ENCODE measurements at regions not wholly inside any gene's neighbourhood (a gene's known extent, or its start where the extent isn't known, plus 50 kb on each side); places are given as distances from the start of the nearest gene placed in this dataset.
"Not testable (repeated sequence)": the region's sequence is repeated elsewhere in the genome, so short reads cannot be mapped to it uniquely, and the experiment has no call there.

DNA sequence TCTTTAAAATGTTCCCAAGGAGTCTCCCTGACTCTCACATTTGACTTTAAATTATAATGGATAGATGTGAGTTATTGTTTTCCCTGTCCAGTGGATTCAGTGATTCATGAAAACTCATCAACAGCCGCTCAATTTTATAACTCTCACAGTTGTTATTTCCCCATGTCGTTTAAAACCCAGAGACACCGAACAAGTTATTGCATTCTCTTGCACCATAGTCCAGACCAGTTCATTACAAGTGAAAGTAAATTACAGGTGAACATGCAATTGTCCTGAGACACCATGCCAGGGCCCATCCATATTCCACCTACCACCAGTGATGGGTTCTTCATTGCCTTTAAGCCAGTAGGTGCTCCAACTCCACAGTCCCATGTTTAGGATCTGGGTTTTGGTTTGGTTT is 85.7 kb upstream of the CMKLR1 start:
- Histone ChIP-seq H3F3A (ENCODE audit: insufficient read depth) (no peaks in the 10 kb centered on the region), H3K79me2 (ENCODE audit: insufficient read depth, low read length) (no peaks in the 10 kb centered on the region), H3K4me2 (ENCODE audit: low read depth, low read length, poor library complexity, severe bottlenecking) (no peak overlapping the region), H3K9ac (ENCODE audit: low read length) (no peak overlapping the region), H3K9me2 (replicated peaks; ENCODE audit: insufficient read depth, low read length) (no peaks in the 10 kb centered on the region), H3K9me3 (ENCODE audit: insufficient read depth, low read length) (no peaks in the 10 kb centered on the region), H4K20me1 (ENCODE audit: low read depth, low read length) (no peaks in the 10 kb centered on the region), H3K36me3 (ENCODE audit: low read length) (no peaks in the 10 kb centered on the region), H3K27ac (ENCODE audit: low read depth, low read length) (no peak overlapping the region), H2AFZ (ENCODE audit: low read depth, low read length, severe bottlenecking) (no peak overlapping the region), H3K4me3 (ENCODE audit: insufficient read depth, low read length, poor library complexity, severe bottlenecking) (no peak overlapping the region), H3K27me3 (ENCODE audit: low read length) (no peaks in the 10 kb centered on the region)
- TF ChIP-seq EZH2phosphoT487 (conservative IDR thresholded peaks at IDR 0.05; ENCODE audit: low read length), result no peak
- TF ChIP-seq, protein P1, sequence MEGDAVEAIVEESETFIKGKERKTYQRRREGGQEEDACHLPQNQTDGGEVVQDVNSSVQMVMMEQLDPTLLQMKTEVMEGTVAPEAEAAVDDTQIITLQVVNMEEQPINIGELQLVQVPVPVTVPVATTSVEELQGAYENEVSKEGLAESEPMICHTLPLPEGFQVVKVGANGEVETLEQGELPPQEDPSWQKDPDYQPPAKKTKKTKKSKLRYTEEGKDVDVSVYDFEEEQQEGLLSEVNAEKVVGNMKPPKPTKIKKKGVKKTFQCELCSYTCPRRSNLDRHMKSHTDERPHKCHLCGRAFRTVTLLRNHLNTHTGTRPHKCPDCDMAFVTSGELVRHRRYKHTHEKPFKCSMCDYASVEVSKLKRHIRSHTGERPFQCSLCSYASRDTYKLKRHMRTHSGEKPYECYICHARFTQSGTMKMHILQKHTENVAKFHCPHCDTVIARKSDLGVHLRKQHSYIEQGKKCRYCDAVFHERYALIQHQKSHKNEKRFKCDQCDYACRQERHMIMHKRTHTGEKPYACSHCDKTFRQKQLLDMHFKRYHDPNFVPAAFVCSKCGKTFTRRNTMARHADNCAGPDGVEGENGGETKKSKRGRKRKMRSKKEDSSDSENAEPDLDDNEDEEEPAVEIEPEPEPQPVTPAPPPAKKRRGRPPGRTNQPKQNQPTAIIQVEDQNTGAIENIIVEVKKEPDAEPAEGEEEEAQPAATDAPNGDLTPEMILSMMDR (IDR thresholded peaks at IDR 0.05; ENCODE audit: insufficient read depth, low read length, poor library complexity, severe bottlenecking), result no peak

DNA sequence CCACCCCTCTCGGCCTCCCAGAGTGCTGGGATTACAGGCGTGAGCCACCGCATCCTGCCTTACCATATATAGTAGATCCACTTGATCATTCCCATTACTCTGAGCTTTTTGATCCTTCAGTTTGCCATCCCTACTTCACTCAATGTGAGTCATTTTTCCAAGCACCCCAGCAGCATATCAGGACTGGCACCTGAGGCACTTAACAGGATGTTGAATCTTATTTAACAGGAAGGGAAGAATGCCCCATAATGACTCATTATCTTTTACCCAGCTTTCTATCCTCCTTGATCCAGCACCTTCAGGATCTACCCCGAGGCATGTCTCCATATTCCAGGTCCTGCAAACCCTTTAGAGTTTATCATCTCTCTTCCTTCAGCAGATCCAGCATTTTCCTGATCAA is 84.9 kb upstream of the CMKLR1 start:
- Histone ChIP-seq H3K4me3 (ENCODE audit: insufficient read depth, low read length, poor library complexity, severe bottlenecking) (no peak overlapping the region), H3K27ac (ENCODE audit: low read depth, low read length) (no peak overlapping the region), H3K79me2 (ENCODE audit: insufficient read depth, low read length) (no peaks in the 10 kb centered on the region), H4K20me1 (ENCODE audit: low read depth, low read length) (no peaks in the 10 kb centered on the region), H3K4me2 (ENCODE audit: low read depth, low read length, poor library complexity, severe bottlenecking) (no peak overlapping the region), H2AFZ (ENCODE audit: low read depth, low read length, severe bottlenecking) (no peak overlapping the region), H3K36me3 (ENCODE audit: low read length) (no peaks in the 10 kb centered on the region), H3K9ac (ENCODE audit: low read length) (no peak overlapping the region), H3K9me2 (replicated peaks; ENCODE audit: insufficient read depth, low read length) (no peaks in the 10 kb centered on the region), H3K27me3 (ENCODE audit: low read length) (no peaks in the 10 kb centered on the region), H3F3A (ENCODE audit: insufficient read depth) (no peaks in the 10 kb centered on the region), H3K9me3 (ENCODE audit: insufficient read depth, low read length) (no peaks in the 10 kb centered on the region)
- TF ChIP-seq EZH2phosphoT487 (conservative IDR thresholded peaks at IDR 0.05; ENCODE audit: low read length), result no peak
- TF ChIP-seq, protein P1 (IDR thresholded peaks at IDR 0.05; ENCODE audit: insufficient read depth, low read length, poor library complexity, severe bottlenecking), result no peak

DNA sequence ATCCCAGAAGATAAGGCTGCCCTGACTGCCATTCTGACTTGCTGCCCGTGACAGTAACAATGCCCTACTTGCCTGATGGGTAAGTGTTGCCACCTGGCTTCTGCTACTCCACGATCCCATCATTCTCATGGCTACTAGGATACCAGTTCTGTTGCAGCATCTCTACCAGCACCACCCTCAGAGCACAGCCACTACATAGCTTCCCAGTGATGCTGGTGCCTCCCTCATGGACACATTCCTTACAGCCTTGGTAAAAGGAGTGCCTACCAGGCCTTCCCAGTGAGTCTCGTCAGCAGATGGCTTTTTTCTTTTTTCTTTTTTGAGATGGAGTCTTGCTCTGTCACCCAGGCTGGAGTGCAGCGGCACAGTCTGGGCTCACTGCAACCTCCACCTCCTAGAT is 84.4 kb upstream of the CMKLR1 start:
- no peaks in the 10 kb centered on the region for H3F3A ChIP-seq (ENCODE audit: insufficient read depth)
- H3K9me3 ChIP-seq (ENCODE audit: insufficient read depth, low read length), result no peaks in the 10 kb centered on the region
- H3K4me3 ChIP-seq (ENCODE audit: insufficient read depth, low read length, poor library complexity, severe bottlenecking), result no peak overlapping the region
- TF ChIP-seq, protein P1 (IDR thresholded peaks at IDR 0.05; ENCODE audit: insufficient read depth, low read length, poor library complexity, severe bottlenecking), result no peak
- no peak for TF ChIP-seq EZH2phosphoT487 (conservative IDR thresholded peaks at IDR 0.05; ENCODE audit: low read length)
- H3K27ac ChIP-seq (ENCODE audit: low read depth, low read length), result no peak overlapping the region
- no peak overlapping the region for H2AFZ ChIP-seq (ENCODE audit: low read depth, low read length, severe bottlenecking)
- no peak overlapping the region for H3K9ac ChIP-seq (ENCODE audit: low read length)
- H3K4me2 ChIP-seq (ENCODE audit: low read depth, low read length, poor library complexity, severe bottlenecking), result no peak overlapping the region
- no peaks in the 10 kb centered on the region for H3K79me2 ChIP-seq (ENCODE audit: insufficient read depth, low read length)
- H3K36me3 ChIP-seq (ENCODE audit: low read length), result no peaks in the 10 kb centered on the region
- H3K27me3 ChIP-seq (ENCODE audit: low read length), result no peaks in the 10 kb centered on the region
- H4K20me1 ChIP-seq (ENCODE audit: low read depth, low read length), result no peaks in the 10 kb centered on the region
- no peaks in the 10 kb centered on the region for H3K9me2 ChIP-seq (replicated peaks; ENCODE audit: insufficient read depth, low read length)

DNA sequence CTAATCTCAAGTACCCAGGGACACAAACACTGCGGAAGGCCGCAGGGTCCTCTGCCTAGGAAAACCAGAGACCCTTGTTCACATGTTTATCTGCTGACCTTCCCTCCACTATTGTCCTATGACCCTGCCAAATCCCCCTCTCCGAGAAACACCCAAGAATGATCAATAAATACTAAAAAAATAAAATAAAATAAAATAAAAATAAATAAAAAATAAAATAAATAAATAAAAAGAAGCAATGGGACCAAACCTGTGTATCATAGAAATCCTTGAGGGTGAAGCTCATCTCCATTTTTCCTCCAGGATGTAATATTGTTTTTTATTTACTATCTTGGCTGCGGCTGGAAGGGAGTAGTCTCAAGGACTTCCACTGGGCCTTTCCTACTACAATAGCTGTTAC is 82.0 kb upstream of the CMKLR1 start:
- not testable (repeated sequence) for H3K4me2 ChIP-seq (ENCODE audit: low read depth, low read length, poor library complexity, severe bottlenecking); H4K20me1 ChIP-seq (ENCODE audit: low read depth, low read length); H3K9me2 ChIP-seq (replicated peaks; ENCODE audit: insufficient read depth, low read length); H3K79me2 ChIP-seq (ENCODE audit: insufficient read depth, low read length); H2AFZ ChIP-seq (ENCODE audit: low read depth, low read length, severe bottlenecking); H3K27me3 ChIP-seq (ENCODE audit: low read length); H3K36me3 ChIP-seq (ENCODE audit: low read length); H3K4me3 ChIP-seq (ENCODE audit: insufficient read depth, low read length, poor library complexity, severe bottlenecking); H3K9me3 ChIP-seq (ENCODE audit: insufficient read depth, low read length); H3K27ac ChIP-seq (ENCODE audit: low read depth, low read length); H3K9ac ChIP-seq (ENCODE audit: low read length); H3F3A ChIP-seq (ENCODE audit: insufficient read depth)

DNA sequence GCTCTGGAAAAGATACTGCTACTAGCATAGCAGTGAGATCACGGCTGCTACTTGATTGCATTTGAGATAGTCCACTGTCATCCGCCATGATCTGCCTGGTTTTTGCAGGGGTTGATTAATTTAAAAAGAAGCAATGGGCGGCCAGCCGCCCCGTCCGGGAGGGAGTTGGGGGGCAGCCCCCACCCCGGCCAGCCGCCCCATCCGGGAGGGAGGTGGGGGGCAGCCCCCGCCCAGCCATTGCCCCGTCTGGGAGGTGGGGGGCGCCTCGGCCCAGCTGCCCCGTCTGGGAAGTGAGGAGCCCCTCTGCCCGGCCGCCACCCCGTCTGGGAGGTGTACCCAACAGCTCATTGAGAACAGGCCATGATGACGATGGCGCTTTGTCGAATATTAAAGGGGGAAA is 81.3 kb upstream of the CMKLR1 start:
- not testable (repeated sequence) for H3F3A ChIP-seq (ENCODE audit: insufficient read depth); H3K36me3 ChIP-seq (ENCODE audit: low read length); H3K9me2 ChIP-seq (replicated peaks; ENCODE audit: insufficient read depth, low read length); H3K27me3 ChIP-seq (ENCODE audit: low read length); H3K27ac ChIP-seq (ENCODE audit: low read depth, low read length); H3K9ac ChIP-seq (ENCODE audit: low read length); H3K4me2 ChIP-seq (ENCODE audit: low read depth, low read length, poor library complexity, severe bottlenecking); H2AFZ ChIP-seq (ENCODE audit: low read depth, low read length, severe bottlenecking); H3K9me3 ChIP-seq (ENCODE audit: insufficient read depth, low read length); H4K20me1 ChIP-seq (ENCODE audit: low read depth, low read length); H3K4me3 ChIP-seq (ENCODE audit: insufficient read depth, low read length, poor library complexity, severe bottlenecking); H3K79me2 ChIP-seq (ENCODE audit: insufficient read depth, low read length)
